ENCODE measurements at regions not wholly inside any gene's neighbourhood (a gene's known extent, or its start where the extent isn't known, plus 50 kb on each side); places are given as distances from the start of the nearest gene placed in this dataset.

GRCh38 chr17:22463110-22463850 lies 771.0 kb downstream of the KCNJ18 start:
- ChIA-PET POLR2A (no interaction called here), CTCF (no interaction called here)
- H3K4me3 ChIP-seq (ENCODE audit: low read depth, low read length) = no peak overlapping the region
- no peak for TF ChIP-seq CTCF (IDR thresholded peaks at IDR 0.05; ENCODE audit: insufficient read depth, low read length, missing control alignments)
- no peak for DNase-seq (ENCODE audit: low read depth, low spot score)

- ChIA-PET POLR2A (no interaction called here), CTCF (no interaction called here)
- no peak for TF ChIP-seq CTCF (IDR thresholded peaks at IDR 0.05; ENCODE audit: insufficient read depth, low read length, missing control alignments)
- DNase-seq (ENCODE audit: low read depth, low spot score) = no peak
- H3K4me3 ChIP-seq (ENCODE audit: low read depth, low read length) = no peak overlapping the region
Observed at GRCh38 chr17:22464041-22464440, 771.7 kb downstream of the KCNJ18 start.

- H3K4me3 ChIP-seq (ENCODE audit: low read depth, low read length) = no peak overlapping the region
- POLR2A ChIA-PET = no interaction called here
- CTCF ChIA-PET = no interaction called here
- no peak for TF ChIP-seq CTCF (IDR thresholded peaks at IDR 0.05; ENCODE audit: insufficient read depth, low read length, missing control alignments)
- DNase-seq (ENCODE audit: low read depth, low spot score) = no peak
Observed at GRCh38 chr17:22467720-22468119, 775.4 kb downstream of the KCNJ18 start.

- POLR2A ChIA-PET = no interaction called here
- CTCF ChIA-PET = no interaction called here
- TF ChIP-seq CTCF (IDR thresholded peaks at IDR 0.05; ENCODE audit: insufficient read depth, low read length, missing control alignments) = no peak
- no peak for DNase-seq (ENCODE audit: low read depth, low spot score)
- H3K4me3 ChIP-seq (ENCODE audit: low read depth, low read length) = no peak overlapping the region
Observed at GRCh38 chr17:22469101-22469880, 777.0 kb downstream of the KCNJ18 start.

GRCh38 chr17:22469941-22470340 lies 777.6 kb downstream of the KCNJ18 start:
- no peak for TF ChIP-seq CTCF (IDR thresholded peaks at IDR 0.05; ENCODE audit: insufficient read depth, low read length, missing control alignments)
- ChIA-PET CTCF (no interaction called here), POLR2A (no interaction called here)
- DNase-seq (ENCODE audit: low read depth, low spot score) = no peak
- H3K4me3 ChIP-seq (ENCODE audit: low read depth, low read length) = no peak overlapping the region

- POLR2A ChIA-PET = no interaction called here
- TF ChIP-seq CTCF (IDR thresholded peaks at IDR 0.05; ENCODE audit: insufficient read depth, low read length, missing control alignments) = no peak
- no peak overlapping the region for H3K4me3 ChIP-seq (ENCODE audit: low read depth, low read length)
- no peak for DNase-seq (ENCODE audit: low read depth, low spot score)
- CTCF ChIA-PET = no interaction called here
Observed at GRCh38 chr17:22470411-22471175, 778.3 kb downstream of the KCNJ18 start.
